Cerebellar cortex (tissue), 1 donor: ENCODE measurements at regions not wholly inside any gene's neighbourhood (a gene's known extent, or its start where the extent isn't known, plus 50 kb on each side); places are given as distances from the start of the nearest gene placed in this dataset.

Experiments used
- DNase-seq: peaks from one replicate; pipeline ENCODE4 v3.0.0-alpha.2; 2015; ENCODE audit warnings: low spot score

- DNase-seq = no peak
Measured at GRCh38 chr7:440059-440749, 79.4 kb downstream of the PDGFA start.

- no peak for DNase-seq
Measured at GRCh38 chr7:441684-442421, 77.8 kb downstream of the PDGFA start.

- DNase-seq = no peak
Measured at GRCh38 chr7:442457-442856, 77.2 kb downstream of the PDGFA start.

- no peak for DNase-seq
Measured at GRCh38 chr7:443279-443833, 76.3 kb downstream of the PDGFA start.

GRCh38 chr7:444606-445005 is 75.0 kb downstream of the PDGFA start:
- DNase-seq = no peak

- no peak for DNase-seq
Measured at GRCh38 chr7:445020-445419, 74.6 kb downstream of the PDGFA start.

- DNase-seq = no peak
Measured at GRCh38 chr7:445563-446288, 73.9 kb downstream of the PDGFA start.

- no peak for DNase-seq
Measured at GRCh38 chr7:446289-446935, 73.2 kb downstream of the PDGFA start.
